Endothelial cell of umbilical vein (primary cell): ENCODE measurements at regions not wholly inside any gene's neighbourhood (a gene's known extent, or its start where the extent isn't known, plus 50 kb on each side); places are given as distances from the start of the nearest gene placed in this dataset.

Experiments used
- BruUV-seq: library from RNA; stranded (reverse); fragments of 400-500 nt; replicated peaks from 2 replicates; lab custom pipeline; 2021; lab: Mats Ljungman, UMichigan
- CTCF ChIA-PET: fragments of 300-600, 350-600 bp; sonication (Branson Sonifier 250); formaldehyde crosslinking; loops from one replicate; lab custom pipeline; 2021; ENCODE audit warnings: antibody characterized with exemption, inconsistent platforms; lab: Charles Lee
- POLR2A ChIA-PET: fragments of 300-600, 350-600 bp; sonication (Branson Sonifier 250); formaldehyde crosslinking; loops from one replicate; lab custom pipeline; 2021; ENCODE audit warnings: antibody characterized with exemption, inconsistent platforms; lab: Charles Lee
- DNase-seq: peaks from one replicate; pipeline ENCODE4 v3.0.0-alpha.2; 2011; ENCODE audit warnings: low read depth, low spot score
- FAIRE-seq: peaks from 2 replicates; lab custom pipeline; 2011; peaks lifted over from hg19 to GRCh38; lab: Jason Lieb, UNC
- H2AFZ ChIP-seq: 2 replicates; pipeline ENCODE4 v1.6.0; 2012; ENCODE audit warnings: low read depth, low read length, control low read depth, inconsistent platforms
- H3K27ac ChIP-seq: 2 replicates; pipeline ENCODE4 v1.5.1; 2011; ENCODE audit warnings: low read depth, mild to moderate bottlenecking, control low read depth, low read length, moderate library complexity; ENCODE audit not compliant: insufficient read depth
- H3K27me3 ChIP-seq, 2 experiments: 2 replicates each; pipeline versions ENCODE4 v1.6.0 to v1.6.1; 2011; ENCODE audit warnings: low read length in 2 of 2, mixed read lengths in 1 of 2; ENCODE audit not compliant: control insufficient read depth in 2 of 2, insufficient read depth in 2 of 2
- H3K36me3 ChIP-seq, 2 experiments: 2 replicates in 1 of 2; 3 replicates in 1 of 2; pipeline ENCODE4 v1.5.1; 2011; ENCODE audit warnings: low read length in 2 of 2, mild to moderate bottlenecking in 1 of 2, moderate library complexity in 1 of 2; ENCODE audit not compliant: control insufficient read depth in 2 of 2, insufficient read depth in 2 of 2; ENCODE audit errors: extremely low read depth in 1 of 2
- H3K4me1 ChIP-seq: 3 replicates; pipeline ENCODE4 v1.5.1; 2011; ENCODE audit warnings: mild to moderate bottlenecking, low read length; ENCODE audit not compliant: control insufficient read depth, insufficient read depth; ENCODE audit errors: extremely low read depth
- H3K4me2 ChIP-seq: 2 replicates; pipeline ENCODE4 v1.6.1; 2011; ENCODE audit warnings: low read length, control low read depth, mixed read lengths; ENCODE audit not compliant: insufficient read depth
- H3K4me3 ChIP-seq, 3 experiments: fragments of 200-600 bp in 1 of 3; sonication (generic), shearing (Covaris generic) in 1 of 3; replicated peaks in 1 of 3; 2 replicates each; pipeline ENCODE4 v1.5.1; 2011 to 2016; ENCODE audit warnings: control low read depth in 3 of 3, low read length in 3 of 3, mild to moderate bottlenecking in 2 of 3, inconsistent platforms in 1 of 3, low read depth in 1 of 3, moderate library complexity in 1 of 3; ENCODE audit not compliant: insufficient read depth in 1 of 3
- H3K79me2 ChIP-seq: 2 replicates; pipeline ENCODE4 v1.6.0; 2012; ENCODE audit warnings: low read length, inconsistent platforms; ENCODE audit not compliant: control insufficient read depth, insufficient read depth
- H3K9ac ChIP-seq: replicated peaks from 2 replicates; pipeline ENCODE3; 2011; ENCODE audit warnings: low read length, control low read depth; ENCODE audit not compliant: insufficient read depth; ENCODE audit errors: extremely low read depth
- H3K9me1 ChIP-seq: replicated peaks from 3 replicates; pipeline ENCODE4 v1.6.0; 2011; ENCODE audit warnings: mild to moderate bottlenecking, low read length; ENCODE audit not compliant: control insufficient read depth, insufficient read depth; ENCODE audit errors: extremely low read depth
- H3K9me3 ChIP-seq: replicated peaks from 2 replicates; pipeline ENCODE4 v1.5.1; 2012; ENCODE audit warnings: low read length, inconsistent platforms; ENCODE audit not compliant: control insufficient read depth, insufficient read depth
- H4K20me1 ChIP-seq: replicated peaks from 2 replicates; pipeline ENCODE3; 2011; ENCODE audit warnings: mild to moderate bottlenecking, low read length; ENCODE audit not compliant: control insufficient read depth, insufficient read depth; ENCODE audit errors: extremely low read depth
- EZH2 ChIP-seq: IDR thresholded peaks from 2 replicates; pipeline ENCODE4 v1.6.1; 2012; ENCODE audit warnings: borderline replicate concordance, low read depth, mild to moderate bottlenecking, moderate library complexity, low read length, inconsistent platforms; ENCODE audit not compliant: severe bottlenecking
- FOS ChIP-seq: IDR thresholded peaks from 2 replicates; pipeline ENCODE4 v1.6.1; 2011; ENCODE audit warnings: mild to moderate bottlenecking, low read length, moderate library complexity, borderline replicate concordance; ENCODE audit not compliant: insufficient read depth
- GATA2 ChIP-seq: IDR thresholded peaks from 2 replicates; pipeline ENCODE4 v1.7.0; 2011; ENCODE audit warnings: low read depth, mild to moderate bottlenecking, moderate library complexity, mixed read lengths, low read length; ENCODE audit not compliant: insufficient read length, insufficient read depth
- JUN ChIP-seq: IDR thresholded peaks from 2 replicates; pipeline ENCODE4 v1.6.1; 2011; ENCODE audit warnings: borderline replicate concordance, low read depth; ENCODE audit not compliant: insufficient read length, insufficient read depth
- MYC ChIP-seq: IDR thresholded peaks from one replicate; pipeline ENCODE4 v1.6.1; 2011; ENCODE audit warnings: mild to moderate bottlenecking, low read depth, low read length
- POLR2A ChIP-seq: IDR thresholded peaks from 2 replicates; pipeline ENCODE4 v1.6.1; 2012; ENCODE audit warnings: low read depth, mild to moderate bottlenecking, control low read depth, low read length
- POLR2AphosphoS5 ChIP-seq: IDR thresholded peaks from 2 replicates; pipeline ENCODE4 v1.6.1; 2012; ENCODE audit warnings: low read depth, mild to moderate bottlenecking, control low read depth, low read length, moderate library complexity; ENCODE audit not compliant: insufficient read depth
- dilution Hi-C: fragments of 300-500 bp; cut with MboI; formaldehyde crosslinking; loops from one replicate; pipeline ENCODE4 v1.15.0; 2019; ENCODE audit warnings: low sequenced_read_pairs; ENCODE audit not compliant: extremely low pct_ligation_motif_present
- intact Hi-C: fragments of 100-400 bp; cut with micrococcal nuclease; formaldehyde crosslinking; loops from one replicate; pipeline ENCODE4 v1.10.0; 2022
- TF ChIP-seq, protein P1 (sequence below), 2 donors: IDR thresholded peaks; 1 replicate in 1 of 2; 2 replicates in 1 of 2; pipeline ENCODE4 v1.5.1; 2011; ENCODE audit warnings: low read length in 2 of 2, mild to moderate bottlenecking in 2 of 2, moderate library complexity in 2 of 2, control low read depth in 1 of 2, inconsistent platforms in 1 of 2, low read depth in 1 of 2; ENCODE audit not compliant: insufficient read depth in 1 of 2; ENCODE audit errors: extremely low read depth in 1 of 2
- TF ChIP-seq, protein P2 (sequence below): IDR thresholded peaks from 2 replicates; pipeline ENCODE4 v1.6.1; 2011; ENCODE audit not compliant: insufficient read depth, insufficient read length

GRCh38 chr2:16765356-16765755 is 99.7 kb upstream of the CYRIA start:
- no peaks in the 10 kb centered on the region for H4K20me1 ChIP-seq
- no peak overlapping the region for H3K4me3 ChIP-seq
- FAIRE-seq, result no peak
- intact Hi-C loops, result no loop called here
- no peaks in the 10 kb centered on the region for H3K9me1 ChIP-seq
- H3K4me2 ChIP-seq, result no peak overlapping the region
- POLR2A ChIA-PET, result no interaction called here
- H3K9me3 ChIP-seq, result no peaks in the 10 kb centered on the region
- H3K27me3 ChIP-seq, result peaks cover 0 to 2% of the 10 kb centered on the region in 2 experiments
- TF ChIP-seq POLR2AphosphoS5 (no peak), EZH2 (no peak), GATA2 (no peak), FOS (no peak), JUN (no peak), POLR2A (no peak), MYC (no peak)
- TF ChIP-seq, protein P1, sequence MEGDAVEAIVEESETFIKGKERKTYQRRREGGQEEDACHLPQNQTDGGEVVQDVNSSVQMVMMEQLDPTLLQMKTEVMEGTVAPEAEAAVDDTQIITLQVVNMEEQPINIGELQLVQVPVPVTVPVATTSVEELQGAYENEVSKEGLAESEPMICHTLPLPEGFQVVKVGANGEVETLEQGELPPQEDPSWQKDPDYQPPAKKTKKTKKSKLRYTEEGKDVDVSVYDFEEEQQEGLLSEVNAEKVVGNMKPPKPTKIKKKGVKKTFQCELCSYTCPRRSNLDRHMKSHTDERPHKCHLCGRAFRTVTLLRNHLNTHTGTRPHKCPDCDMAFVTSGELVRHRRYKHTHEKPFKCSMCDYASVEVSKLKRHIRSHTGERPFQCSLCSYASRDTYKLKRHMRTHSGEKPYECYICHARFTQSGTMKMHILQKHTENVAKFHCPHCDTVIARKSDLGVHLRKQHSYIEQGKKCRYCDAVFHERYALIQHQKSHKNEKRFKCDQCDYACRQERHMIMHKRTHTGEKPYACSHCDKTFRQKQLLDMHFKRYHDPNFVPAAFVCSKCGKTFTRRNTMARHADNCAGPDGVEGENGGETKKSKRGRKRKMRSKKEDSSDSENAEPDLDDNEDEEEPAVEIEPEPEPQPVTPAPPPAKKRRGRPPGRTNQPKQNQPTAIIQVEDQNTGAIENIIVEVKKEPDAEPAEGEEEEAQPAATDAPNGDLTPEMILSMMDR (IDR thresholded peaks at IDR 0.05; ENCODE audit: extremely low read depth in 1 of 2, insufficient read depth in 1 of 2, low read depth in 1 of 2, low read length in 2 of 2), result no peak
- TF ChIP-seq, protein P2, sequence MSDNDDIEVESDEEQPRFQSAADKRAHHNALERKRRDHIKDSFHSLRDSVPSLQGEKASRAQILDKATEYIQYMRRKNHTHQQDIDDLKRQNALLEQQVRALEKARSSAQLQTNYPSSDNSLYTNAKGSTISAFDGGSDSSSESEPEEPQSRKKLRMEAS, result no peak
- H3K27ac ChIP-seq, result no peak overlapping the region
- no peaks in the 10 kb centered on the region for H3K79me2 ChIP-seq
- no peaks in the 10 kb centered on the region for H3K4me1 ChIP-seq
- dilution Hi-C loops, result no loop called here
- no peaks in the 10 kb centered on the region for H3K36me3 ChIP-seq
- BruUV-seq, result no TSS peak
- no peak overlapping the region for H2AFZ ChIP-seq
- CTCF ChIA-PET, result no interaction called here
- no peak overlapping the region for H3K9ac ChIP-seq
- no peak for DNase-seq
